GM18511 (cell line): ENCODE measurements at regions not wholly inside any gene's neighbourhood (a gene's known extent, or its start where the extent isn't known, plus 50 kb on each side); places are given as distances from the start of the nearest gene placed in this dataset.
"Not testable (repeated sequence)": the region's sequence is repeated elsewhere in the genome, so short reads cannot be mapped to it uniquely, and the experiment has no call there.

Experiments
- ATAC-seq: cut with Tn5 transposase; IDR thresholded peaks from one replicate; pipeline ENCODE4 v1.9.1; 2021; ENCODE audit warnings: mild to moderate bottlenecking, moderate library complexity; ENCODE audit not compliant: unreplicated experiment

DNA sequence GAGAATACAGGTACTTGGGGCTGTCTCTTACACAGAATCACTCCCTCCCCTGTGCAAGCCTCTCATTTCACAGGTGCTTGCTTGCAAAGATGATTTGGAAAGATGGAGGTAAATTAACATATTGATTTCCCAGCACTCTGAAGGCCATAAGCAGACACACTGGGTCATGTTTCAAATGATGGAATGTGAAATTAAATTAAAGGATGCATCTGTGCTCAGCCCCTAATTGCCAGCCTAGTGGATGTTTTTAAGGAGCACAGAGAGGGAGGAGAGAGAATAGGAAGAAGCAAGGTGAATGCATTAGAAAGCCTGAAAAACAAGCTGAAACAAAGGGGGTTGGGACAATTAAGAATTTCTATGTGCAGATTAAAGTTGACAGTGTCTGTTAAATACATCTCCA lies 96.1 kb upstream of the GRIP1 start:
- no peak for ATAC-seq

DNA sequence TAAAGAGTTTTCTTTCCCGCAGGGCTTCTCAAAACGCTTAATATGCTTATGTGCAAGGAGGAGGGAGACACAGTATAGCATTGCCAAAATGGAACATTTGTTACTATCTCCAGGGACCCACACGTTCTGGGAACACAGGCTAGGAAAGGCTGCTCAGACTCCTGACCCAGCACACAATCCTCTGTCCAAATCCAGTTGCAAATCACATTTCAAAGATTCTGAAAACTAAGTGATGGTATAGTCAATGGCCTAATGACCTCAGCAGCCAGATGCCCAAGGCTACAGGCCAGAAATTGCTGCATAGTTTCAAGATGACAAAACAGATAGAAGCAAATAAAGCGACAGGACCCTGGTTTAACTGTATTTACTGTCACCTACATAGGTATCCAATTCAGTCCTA lies 97.0 kb upstream of the GRIP1 start:
- no peak for ATAC-seq

DNA sequence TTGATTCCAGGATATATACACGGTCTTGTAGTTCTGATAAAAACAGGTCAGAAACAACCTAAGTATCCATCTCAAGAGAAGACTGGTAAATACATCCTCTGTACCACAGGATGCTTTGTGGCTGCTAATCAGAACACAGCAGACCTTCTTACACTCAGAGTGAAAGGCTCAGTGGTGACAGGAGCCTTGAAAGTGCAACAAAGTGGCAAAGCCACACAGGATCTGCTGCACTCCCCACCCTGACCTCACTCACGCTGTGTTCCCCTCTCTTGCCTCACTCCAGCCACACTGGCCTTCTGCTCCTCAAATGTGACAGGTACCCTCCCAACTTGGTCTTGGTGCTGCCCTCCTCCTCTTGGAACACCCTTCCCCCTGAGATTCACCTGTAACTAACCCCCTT lies 98.1 kb upstream of the GRIP1 start:
- ATAC-seq = peak; percentile 76

DNA sequence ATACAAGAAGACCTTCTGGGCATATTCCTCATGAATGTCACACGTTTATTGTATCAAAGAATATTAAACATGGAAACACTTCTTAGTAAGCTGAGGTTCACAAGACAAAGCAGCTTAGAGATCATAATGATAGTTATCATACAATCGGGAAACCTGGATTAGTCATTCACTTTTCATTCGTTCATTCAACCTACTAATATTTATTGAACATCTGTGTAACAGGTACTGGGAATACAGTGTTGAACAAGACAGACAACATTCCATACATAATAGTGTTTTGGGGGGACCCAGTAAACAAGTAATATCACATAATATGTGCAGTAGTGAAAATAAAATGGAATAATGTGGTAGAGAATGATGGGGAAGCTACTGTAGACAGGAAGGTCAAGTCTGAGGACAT lies 100.6 kb upstream of the GRIP1 start:
- ATAC-seq = no peak

DNA sequence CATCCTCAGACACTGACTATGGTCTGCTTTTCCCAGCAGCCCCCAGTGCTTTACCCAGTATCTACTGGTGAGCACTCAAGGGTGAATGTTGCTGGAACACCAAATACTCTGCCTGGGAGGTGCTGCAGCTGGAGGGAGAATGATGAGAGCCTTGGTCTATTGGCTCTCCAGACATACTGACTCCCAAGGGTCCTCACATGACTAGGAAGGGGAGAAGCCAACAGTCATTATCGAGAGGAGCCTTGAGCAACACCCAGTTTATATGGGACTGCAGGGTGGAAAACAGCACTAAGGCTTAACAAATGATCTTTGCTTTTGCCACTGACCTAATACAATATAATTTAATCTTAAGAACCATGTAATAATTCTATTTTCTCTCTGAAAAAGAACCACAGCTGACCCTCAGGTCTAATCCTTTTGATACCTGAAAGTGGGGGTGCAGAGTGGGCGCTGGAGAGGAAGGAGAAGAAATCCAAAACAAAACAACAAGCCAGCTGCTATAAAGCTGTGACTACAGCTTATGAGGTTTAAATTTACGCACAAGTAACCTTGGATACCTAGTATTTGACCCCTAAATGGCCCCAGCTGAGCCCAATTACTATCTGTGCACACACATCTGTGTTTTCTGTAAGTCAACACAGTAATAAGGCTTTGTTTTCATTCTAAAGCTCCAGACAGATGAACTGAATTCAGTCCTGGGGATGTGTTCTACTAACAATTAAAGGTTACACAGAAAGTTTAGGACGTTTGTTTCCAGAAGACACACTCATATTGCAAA lies 107.8 kb upstream of the GRIP1 start:
- ATAC-seq = no peak

DNA sequence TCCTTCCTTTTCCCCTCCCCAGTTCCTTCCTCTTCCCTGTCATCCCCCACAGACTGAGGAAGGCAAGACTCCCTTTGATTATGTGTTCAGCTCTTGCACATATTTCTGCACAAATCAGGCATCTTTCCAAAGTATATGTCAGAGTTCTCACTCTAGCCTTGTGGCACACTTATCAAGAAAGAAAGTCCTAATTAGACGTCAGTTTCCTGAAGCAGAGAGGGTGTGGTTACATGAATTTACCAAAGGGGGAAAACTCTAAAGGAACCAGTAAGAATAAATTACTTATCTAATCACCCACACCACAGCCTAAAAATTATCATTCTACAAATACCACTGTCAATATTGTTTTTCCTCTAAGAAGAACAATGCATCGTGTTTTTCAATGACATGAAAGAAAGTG lies 120.7 kb upstream of the GRIP1 start:
- ATAC-seq = no peak

DNA sequence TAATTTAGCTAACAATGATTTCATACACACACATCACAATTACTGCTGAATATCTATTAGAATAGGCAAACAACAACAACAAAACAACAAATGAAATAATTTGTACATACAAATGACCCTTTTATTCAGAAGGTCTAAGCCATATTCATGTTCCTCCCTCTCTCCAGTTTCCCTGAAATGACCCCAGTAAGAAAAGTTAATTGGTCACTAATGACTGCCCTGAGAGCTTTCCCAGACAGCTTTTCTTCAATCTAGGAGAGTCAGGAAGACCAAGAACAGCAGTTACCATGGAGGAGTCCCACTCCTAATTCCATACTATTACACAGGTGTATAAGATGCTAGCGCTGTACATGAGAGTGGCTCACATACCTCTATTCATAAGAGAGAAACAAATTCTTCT lies 121.2 kb upstream of the GRIP1 start:
- ATAC-seq = no peak

DNA sequence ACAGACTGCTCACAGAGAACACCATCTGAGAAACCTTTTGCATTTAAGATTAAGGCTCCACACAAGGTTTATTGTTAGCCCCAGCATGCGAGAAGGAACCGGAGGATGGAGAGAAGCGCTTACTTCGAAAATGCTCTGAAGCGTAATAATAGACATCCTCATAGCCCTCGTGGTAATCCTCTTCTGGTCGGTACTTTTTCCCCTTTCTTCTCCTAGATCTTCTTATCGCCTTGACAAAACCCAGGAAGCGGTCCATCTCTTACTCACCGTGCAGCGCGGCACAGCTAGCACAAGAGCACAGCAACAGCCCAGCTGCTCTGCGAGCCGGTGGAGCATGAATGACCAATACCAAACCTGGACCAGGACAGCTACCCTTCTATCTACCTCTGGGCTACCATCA lies 125.1 kb upstream of the GRIP1 start:
- no peak for ATAC-seq

DNA sequence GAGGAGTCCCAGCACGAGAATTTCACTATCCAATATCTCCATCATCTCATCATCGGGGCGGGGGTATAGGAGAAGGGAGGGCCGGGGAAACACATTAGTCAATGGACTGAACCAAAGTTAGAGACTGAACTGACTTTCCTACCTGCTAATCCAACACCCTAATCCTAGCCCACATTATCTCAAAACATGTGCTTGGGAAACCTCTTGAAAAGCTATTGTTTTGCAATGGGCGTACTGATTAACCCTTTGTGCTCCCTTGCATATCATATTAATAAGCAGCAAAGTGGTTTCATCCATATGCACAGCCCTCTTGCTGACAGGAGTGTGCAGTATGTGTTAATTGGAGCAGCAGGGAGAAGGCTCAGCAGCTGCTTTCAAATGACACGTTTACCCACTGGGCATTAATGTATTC lies 125.7 kb upstream of the GRIP1 start:
- no peak for ATAC-seq

DNA sequence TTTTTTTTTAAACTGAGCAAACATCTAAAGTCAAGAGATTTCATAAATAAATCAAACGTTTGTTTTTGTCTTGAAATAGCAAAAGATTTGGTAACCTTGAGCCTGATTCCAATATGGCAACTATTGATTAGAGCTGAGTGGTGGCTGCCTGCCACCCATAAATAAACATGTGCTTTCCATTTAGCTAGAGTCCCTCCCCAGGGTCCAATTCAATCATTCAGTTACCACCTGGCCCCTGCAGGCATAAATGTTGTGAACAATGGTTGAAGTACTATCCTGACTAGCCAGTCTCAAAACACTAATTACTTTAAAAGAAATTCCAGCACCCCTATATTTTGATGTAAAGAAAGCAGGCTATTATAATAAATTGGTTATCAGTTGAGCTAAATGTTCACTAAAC lies 129.7 kb upstream of the GRIP1 start:
- no peak for ATAC-seq

DNA sequence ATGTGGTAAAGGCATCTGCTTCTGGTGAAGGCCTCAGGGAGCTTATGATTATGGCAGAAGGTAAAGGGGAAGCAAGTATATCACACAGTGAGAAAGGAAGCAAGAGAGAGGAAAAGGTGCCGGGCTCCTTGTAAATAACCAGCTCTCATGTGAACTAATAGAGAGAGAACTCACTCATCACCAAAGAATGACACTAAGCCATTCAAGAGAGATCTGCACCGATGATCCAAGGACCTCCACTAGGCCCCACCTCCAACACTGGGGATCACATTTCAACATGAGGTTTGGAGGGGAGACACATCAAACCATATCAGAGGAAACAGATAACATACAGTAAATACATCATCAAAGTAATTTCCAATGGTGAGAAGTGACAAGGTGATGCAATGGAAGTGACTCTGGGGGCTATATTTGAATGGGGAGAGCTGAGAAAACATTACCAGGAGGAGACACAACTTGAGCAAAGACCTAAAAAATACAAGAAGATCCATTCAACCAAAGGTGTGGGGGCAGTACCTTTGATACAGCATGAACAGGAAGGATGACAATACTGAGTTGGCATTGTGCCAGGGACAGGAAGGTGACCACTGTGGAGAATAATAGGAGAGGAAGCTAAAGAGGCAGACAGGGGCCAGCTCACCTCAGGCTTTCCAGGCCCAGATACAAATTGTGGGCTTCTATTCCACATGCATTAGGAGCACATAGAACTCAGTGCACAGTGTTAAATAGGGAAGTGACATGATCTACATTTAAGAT lies 134.4 kb upstream of the GRIP1 start:
- ATAC-seq = no peak

DNA sequence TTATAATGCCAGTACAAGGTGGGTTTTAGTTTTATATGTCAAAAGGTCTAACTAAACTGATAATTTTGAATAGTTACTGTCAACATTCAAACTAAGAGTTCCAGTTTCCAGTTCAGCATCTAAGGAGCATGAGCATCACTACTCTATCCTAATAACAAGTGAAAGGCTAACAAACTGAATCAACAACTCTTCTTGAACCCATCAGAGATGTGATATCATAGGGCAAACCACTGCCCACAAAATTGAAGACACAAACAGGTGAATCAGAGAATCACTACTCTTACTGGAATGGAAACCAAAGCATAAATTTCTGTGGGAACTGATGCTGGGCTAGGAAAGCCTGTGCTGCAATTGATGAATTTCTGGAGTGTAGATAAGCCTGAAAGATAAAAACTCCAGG lies 140.7 kb upstream of the GRIP1 start:
- ATAC-seq = no peak

DNA sequence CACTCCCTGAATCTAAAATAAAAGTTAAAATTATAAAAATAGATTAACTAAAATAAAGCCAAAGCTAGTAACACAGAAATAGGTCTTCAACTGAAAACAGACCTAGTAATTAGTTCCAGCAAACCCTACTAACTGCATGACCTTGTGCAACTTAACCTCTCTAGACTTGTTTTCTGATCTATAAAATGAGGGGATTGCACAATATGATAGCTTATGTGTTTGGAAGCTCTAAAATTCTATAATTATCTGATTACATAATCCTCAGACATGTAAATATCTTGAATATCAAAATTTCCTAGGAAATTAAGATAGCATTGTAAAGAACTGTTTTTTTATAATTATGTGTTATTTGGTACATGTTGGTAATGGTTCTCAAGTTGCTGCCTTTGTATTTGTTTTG lies 144.1 kb upstream of the GRIP1 start:
- no peak for ATAC-seq

DNA sequence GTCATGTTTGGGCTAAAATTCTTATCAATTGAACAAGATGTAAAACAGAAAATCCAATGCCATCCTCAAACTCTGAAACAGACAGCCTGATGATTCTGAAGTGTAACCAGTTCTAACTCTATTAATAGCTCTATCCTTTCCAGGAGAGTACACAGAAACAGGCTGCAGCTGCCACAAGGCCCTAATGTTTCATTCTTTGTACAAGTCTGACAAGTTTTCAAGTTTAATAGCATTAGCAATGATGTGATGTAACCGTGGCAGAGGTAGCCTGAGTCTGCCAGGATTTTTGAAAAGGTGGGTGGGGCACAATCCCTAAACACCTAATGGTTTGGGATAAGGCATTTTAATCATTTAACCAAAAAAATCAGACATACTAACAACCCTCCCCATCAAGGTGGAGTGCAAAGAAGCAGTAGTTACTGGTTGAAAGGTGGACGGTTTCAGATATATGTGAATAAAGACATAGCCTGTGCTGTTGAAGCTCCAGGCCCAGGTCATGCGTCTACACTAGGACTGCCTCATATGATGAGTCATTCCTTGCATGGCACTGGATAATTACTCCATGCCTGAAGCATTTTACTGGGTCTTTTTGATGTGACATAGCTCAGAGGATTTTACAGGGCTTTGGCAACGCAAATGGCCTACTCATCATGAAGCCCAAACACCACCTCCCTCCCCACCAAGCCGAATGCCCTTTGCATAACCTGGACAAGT lies 145.1 kb upstream of the GRIP1 start:
- ATAC-seq = no peak

DNA sequence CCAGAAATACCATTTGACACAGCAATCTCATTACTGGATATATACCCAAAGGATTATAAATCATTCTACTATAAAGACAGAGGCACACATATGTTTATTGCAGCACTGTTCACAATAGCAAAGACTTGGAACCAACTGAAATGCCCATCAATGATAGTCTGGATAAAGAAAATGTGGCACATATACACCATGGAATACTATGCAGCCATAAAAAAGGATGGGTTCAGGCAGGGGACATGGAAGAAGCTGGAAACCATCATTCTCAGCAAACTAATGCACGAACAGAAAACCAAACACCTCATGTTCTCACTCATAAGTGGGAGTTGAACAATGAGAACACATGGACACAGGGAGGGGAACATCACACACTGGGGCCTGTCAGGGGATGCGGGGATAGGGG lies 147.0 kb upstream of the GRIP1 start:
- not testable (repeated sequence) for ATAC-seq

DNA sequence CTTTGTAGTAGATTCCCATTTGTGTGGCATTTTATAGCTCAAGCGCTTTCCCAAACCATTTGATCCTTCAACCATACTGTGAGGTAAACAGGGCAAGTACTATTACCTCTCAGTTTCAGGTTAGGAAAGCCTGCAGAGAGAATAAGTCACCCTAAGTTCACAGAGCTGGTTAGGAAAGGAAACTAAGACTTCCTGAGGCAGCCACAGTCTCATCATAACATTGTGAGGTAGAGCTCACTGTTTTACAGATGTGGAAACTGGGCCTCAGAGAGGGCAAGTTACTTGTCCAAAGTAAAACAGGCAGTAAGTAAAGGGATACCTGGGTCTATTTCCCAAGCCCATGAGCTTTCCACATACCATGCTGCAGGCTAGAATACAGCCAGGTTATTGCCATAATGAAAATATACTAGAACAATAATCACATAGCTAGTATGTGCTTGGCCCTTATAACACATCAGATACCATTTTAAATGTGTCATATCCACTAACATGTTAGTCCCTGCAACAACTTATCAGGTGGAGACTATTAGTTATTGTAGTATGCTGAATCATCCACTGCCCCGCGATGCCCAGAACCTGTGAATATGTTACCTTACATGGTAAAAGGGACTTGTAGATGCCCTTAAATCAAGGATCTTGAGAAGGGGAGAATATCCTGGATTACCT lies 150.9 kb upstream of the GRIP1 start:
- ATAC-seq = no peak

DNA sequence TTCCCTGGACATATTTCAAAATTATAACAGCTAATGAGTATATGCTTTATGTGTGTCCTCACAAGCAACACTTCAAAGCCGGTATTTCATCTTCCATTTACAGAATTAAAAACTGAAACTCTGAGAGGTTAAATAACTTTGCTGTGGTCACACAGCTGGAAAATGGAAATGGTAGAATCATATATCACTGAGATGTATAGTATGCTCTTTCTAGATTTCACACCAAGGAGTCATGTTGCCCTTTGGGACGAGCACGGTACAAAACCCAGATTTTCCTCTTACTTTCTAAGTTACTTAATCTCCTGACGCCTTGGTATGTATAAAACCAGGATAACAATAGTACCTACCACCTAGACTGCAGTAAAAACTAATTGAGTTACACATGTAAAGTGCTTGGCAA lies 152.6 kb upstream of the GRIP1 start:
- ATAC-seq = no peak

DNA sequence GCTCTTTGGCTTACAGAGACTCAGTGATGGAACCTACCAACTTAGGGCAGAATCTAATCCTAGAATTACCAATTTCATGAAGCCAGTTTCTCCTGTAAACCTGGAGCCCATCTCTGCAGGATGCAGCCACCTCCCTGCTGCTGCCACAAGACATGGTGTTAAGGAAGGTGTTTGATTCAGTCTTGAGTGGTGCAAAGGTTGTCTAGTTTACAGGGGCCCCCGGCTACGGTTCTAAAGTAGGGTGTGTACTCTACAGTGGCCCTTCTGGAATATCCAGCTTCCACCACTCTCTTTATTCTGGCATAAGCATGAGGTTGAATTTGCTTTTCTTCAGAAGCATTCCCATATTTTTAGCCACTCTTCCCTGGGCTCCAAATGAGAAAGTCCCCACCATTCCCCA lies 154.1 kb upstream of the GRIP1 start:
- ATAC-seq = no peak

DNA sequence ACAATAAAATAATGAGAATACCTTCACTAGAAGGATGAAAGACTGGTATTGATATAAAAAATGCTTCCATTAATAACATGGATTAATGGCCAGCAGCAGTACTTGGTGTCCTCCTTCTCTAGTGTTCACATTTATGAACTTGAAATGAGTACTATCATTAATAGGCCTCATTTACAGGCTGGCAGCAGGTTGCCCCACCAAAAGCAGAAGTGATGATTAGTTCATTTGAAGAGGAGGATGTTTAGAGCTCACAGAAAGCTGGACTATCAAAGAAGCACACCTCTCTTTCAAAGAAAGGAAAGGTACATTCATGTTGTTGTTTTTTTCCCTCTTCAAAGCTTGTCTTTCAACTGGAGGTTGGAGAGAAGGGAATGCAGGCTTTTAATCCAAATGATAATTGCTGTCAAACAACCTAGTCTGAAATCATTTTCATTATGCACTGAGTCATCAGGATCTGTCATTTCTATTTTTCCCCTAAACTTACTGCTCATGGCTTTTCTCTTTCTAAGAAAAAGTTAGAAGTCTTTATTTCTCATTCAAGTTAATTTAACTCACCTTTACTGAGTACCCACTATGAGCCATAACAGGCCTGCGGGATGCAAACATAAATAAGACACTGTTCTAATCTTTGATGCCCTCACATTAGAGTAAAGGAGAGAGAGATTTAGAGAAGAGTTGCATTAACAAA lies 157.9 kb upstream of the GRIP1 start:
- no peak for ATAC-seq

DNA sequence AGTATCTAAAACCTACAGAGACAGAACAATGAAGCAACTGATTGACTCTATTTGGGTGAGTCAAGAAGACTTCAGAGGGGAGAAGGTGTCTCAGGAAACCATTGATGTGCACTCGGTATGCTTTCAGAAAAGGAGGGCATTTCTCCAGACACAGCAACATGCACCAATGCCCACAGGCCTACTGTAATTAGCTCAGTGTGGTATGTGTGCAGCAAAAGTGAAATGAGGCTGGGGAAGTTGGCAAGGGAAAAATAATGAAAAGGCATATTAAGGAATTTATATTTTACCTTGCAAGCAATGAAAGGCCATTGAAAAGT lies 158.4 kb upstream of the GRIP1 start:
- ATAC-seq = no peak

DNA sequence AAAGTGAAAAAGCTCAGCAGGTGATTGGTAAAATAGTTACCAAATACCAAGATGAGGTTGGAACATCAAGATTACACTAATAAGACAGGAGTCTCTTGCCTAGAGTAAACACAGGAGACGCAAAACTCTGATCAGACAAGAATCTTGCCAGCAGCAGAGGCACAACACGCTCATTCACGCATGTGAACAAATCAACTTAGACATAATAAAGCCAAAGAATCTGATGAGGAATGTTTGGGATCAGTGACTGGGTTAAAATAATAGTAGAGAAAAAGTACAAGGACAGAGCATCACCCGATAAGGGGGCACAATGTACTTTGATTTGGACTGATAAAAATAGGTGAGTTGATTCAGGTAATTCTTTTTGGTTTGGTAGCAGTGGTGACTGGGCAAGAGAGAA lies 159.5 kb upstream of the GRIP1 start:
- no peak for ATAC-seq
